ENCODE measurements at regions not wholly inside any gene's neighbourhood (a gene's known extent, or its start where the extent isn't known, plus 50 kb on each side); places are given as distances from the start of the nearest gene placed in this dataset.

DNA sequence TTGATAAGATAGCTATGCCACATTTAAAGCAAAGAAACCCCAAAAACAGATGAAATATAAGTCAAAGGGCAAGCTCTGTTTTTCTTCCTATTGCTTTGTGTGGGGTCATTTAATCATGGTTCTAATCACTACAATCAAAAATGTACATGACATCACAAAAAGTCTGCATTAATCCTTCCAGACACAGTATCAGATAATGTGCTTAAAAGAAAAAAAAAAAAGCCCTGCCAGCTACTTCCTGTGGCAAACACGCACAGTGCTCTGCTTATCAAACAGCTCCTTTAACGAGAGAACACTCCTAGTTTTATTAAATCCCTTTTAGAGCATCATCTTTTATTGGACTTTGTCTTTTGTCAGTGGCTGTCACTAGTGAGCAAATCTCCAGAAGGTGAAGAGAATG, 1005.8 kb downstream of the GATA3 start:
- no peak overlapping the region for H3K4me3 ChIP-seq (replicated peaks; ENCODE audit: low read depth, low read length)
- DNase-seq (ENCODE audit: low read depth), result no peak
- TF ChIP-seq, protein P1, sequence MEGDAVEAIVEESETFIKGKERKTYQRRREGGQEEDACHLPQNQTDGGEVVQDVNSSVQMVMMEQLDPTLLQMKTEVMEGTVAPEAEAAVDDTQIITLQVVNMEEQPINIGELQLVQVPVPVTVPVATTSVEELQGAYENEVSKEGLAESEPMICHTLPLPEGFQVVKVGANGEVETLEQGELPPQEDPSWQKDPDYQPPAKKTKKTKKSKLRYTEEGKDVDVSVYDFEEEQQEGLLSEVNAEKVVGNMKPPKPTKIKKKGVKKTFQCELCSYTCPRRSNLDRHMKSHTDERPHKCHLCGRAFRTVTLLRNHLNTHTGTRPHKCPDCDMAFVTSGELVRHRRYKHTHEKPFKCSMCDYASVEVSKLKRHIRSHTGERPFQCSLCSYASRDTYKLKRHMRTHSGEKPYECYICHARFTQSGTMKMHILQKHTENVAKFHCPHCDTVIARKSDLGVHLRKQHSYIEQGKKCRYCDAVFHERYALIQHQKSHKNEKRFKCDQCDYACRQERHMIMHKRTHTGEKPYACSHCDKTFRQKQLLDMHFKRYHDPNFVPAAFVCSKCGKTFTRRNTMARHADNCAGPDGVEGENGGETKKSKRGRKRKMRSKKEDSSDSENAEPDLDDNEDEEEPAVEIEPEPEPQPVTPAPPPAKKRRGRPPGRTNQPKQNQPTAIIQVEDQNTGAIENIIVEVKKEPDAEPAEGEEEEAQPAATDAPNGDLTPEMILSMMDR (IDR thresholded peaks at IDR 0.05; ENCODE audit: low read length, missing control alignments), result no peak

DNA sequence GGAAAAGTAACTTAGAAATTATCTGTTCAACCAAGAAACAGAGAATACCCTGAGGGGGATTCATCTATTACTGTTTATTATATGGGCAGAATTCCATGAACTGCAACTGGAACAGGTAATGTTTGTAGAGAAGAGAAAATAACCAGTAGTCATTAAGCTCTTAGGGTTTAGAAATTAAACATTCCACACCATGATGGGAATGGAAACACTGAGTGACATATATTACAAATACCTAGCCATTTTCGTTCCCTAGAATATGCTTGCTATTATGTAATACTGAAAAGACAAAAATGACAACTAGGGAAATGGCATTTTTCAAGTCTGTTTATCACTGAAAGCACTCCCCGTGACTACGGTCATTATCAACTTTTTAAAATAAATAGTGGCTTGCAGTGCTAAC, 1007.4 kb downstream of the GATA3 start:
- no peak for DNase-seq (ENCODE audit: low read depth)
- H3K4me3 ChIP-seq (replicated peaks; ENCODE audit: low read depth, low read length), result no peak overlapping the region
- TF ChIP-seq, protein P1 (IDR thresholded peaks at IDR 0.05; ENCODE audit: low read length, missing control alignments), result no peak

DNA sequence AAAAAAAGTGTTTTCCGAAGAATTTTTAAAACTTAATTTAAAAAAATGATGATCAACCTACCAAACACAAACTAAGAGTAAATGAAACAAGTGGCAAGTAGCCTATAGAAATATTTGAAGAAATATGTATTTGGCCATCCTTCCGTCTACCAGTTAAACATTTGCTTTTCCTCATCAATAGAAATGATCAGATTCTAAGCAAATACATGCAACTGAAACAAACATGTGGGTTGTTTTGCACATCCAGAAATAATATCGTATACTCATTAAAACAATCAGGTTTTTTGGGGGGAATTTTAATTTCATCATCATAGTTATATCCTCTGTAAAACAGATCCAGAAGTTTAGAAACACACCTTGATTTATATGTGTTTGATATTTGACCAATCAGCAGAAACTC, 1011.7 kb downstream of the GATA3 start:
- H3K4me3 ChIP-seq (replicated peaks; ENCODE audit: low read depth, low read length), result no peak overlapping the region
- DNase-seq (ENCODE audit: low read depth), result no peak
- TF ChIP-seq, protein P1 (IDR thresholded peaks at IDR 0.05; ENCODE audit: low read length, missing control alignments), result no peak

DNA sequence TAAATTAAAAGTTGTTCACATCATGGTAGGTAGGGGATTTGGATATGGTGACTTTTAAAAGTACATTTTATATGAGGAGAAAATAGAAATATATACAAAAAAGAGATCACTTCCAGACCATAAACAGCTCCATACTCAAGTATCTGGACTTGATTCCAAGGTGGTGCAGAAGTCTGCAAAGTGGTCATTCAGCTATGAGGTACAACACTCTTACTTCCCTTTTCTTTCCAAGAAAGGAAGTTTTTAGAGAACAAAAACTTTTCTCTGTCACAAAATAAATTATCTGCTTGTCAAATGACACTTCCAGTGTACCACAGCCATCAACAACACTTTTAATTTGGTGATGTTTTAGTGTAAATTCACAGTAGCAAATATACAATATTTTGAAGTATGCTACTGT, 1013.5 kb downstream of the GATA3 start:
- TF ChIP-seq, protein P1 (IDR thresholded peaks at IDR 0.05; ENCODE audit: low read length, missing control alignments), result no peak
- H3K4me3 ChIP-seq (replicated peaks; ENCODE audit: low read depth, low read length), result no peak overlapping the region
- no peak for DNase-seq (ENCODE audit: low read depth)

DNA sequence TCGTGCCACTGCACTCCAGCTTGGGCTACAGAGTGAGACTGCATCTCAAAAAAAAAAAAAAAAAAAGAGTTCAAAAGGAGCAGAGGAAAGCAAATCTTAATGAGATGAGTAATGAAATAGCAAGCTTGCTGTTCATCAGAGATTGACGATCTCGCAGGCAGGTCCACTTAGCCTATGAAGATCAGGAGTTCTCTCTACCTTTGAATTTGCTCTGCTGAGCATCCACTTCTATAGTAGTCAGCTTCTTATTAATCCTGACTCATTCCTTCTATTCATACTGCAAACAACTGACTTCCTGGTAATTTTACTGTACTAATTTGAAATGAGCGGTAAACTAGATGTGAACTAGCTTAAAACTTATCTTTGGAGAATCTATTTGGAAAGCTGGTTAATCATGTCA, 1014.6 kb downstream of the GATA3 start:
- TF ChIP-seq, protein P1 (IDR thresholded peaks at IDR 0.05; ENCODE audit: low read length, missing control alignments), result no peak
- no peak overlapping the region for H3K4me3 ChIP-seq (replicated peaks; ENCODE audit: low read depth, low read length)
- no peak for DNase-seq (ENCODE audit: low read depth)

DNA sequence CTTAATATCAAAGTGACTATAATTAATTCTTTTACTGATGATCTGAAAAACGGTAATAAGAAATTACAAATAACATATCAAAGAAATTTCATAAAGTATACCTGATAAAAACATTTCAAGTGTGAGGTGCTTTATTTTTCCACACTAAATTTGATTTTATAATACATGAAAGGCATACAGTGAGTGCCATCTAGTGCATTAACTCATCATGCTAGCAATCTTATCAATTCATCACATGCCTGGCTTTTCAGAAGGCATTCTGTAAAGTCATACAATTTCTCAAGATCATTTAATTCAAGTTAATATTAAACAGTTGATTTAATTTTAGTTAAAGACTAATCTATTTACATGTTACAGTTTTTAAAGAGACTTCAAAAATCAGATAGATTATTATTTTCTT, 1020.9 kb downstream of the GATA3 start:
- TF ChIP-seq, protein P1 (IDR thresholded peaks at IDR 0.05; ENCODE audit: low read length, missing control alignments), result no peak
- DNase-seq (ENCODE audit: low read depth), result peak; percentile 6
- no peak overlapping the region for H3K4me3 ChIP-seq (replicated peaks; ENCODE audit: low read depth, low read length)

DNA sequence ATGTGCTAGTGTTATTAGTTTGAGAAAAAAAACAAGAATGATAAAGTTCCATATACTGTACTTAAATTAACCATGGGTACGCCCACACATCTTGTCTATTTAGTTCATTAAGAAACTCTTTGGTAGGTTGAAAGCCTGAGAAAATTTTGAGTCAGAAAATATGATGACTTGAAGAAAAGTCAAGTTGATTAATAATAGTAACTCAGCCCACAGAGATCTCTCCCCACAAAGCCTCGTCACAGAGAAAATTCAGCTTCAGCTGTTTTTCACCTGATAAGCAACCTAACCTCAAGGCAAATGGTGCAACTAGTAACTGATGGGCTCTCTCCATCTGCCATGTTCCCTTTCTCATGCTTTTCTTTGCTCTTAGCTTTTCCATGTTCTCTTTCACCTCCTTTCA, 1021.6 kb downstream of the GATA3 start:
- no peak overlapping the region for H3K4me3 ChIP-seq (replicated peaks; ENCODE audit: low read depth, low read length)
- no peak for DNase-seq (ENCODE audit: low read depth)
- TF ChIP-seq, protein P1 (IDR thresholded peaks at IDR 0.05; ENCODE audit: low read length, missing control alignments), result no peak
